Cardiac muscle cell (in vitro differentiated cells and primary cell): ENCODE measurements at regions not wholly inside any gene's neighbourhood (a gene's known extent, or its start where the extent isn't known, plus 50 kb on each side); places are given as distances from the start of the nearest gene placed in this dataset.

Source experiments
- DNase-seq, 2 donors: peaks; one replicate each; pipeline versions ENCODE4 v3.0.0 to v3.0.0-alpha.2; 2010 to 2017; ENCODE audit warnings: low read depth in 1 of 2, low spot score in 1 of 2
- H3K27ac ChIP-seq: fragments of 200-600 bp; sonication (generic); 2 replicates; pipeline ENCODE4 v1.5.1; 2016
- H3K27me3 ChIP-seq: fragments of 200-600 bp; sonication (generic); 2 replicates; pipeline ENCODE4 v1.6.0; 2016; ENCODE audit warnings: control low read depth
- H3K36me3 ChIP-seq: fragments of 200-600 bp; sonication (generic); 2 replicates; pipeline ENCODE4 v1.5.1; 2016; ENCODE audit warnings: control low read depth
- H3K4me1 ChIP-seq: fragments of 200-600 bp; sonication (generic); 2 replicates; pipeline ENCODE4 v1.8.1; 2017; ENCODE audit warnings: low read depth, mild to moderate bottlenecking, mixed run types
- H3K4me3 ChIP-seq: fragments of 200-600 bp; sonication (generic); 2 replicates; pipeline ENCODE4 v1.5.1; 2016; ENCODE audit warnings: mild to moderate bottlenecking
- H3K9me3 ChIP-seq: fragments of 200-600 bp; sonication (generic); 2 replicates; pipeline ENCODE4 v1.5.1; 2017; ENCODE audit warnings: low read depth, mild to moderate bottlenecking, control low read depth
- TF ChIP-seq, protein P1 (sequence below): IDR thresholded peaks from 2 replicates; pipeline ENCODE4 v1.5.1; 2012; ENCODE audit warnings: low read depth, mild to moderate bottlenecking, low read length

DNA sequence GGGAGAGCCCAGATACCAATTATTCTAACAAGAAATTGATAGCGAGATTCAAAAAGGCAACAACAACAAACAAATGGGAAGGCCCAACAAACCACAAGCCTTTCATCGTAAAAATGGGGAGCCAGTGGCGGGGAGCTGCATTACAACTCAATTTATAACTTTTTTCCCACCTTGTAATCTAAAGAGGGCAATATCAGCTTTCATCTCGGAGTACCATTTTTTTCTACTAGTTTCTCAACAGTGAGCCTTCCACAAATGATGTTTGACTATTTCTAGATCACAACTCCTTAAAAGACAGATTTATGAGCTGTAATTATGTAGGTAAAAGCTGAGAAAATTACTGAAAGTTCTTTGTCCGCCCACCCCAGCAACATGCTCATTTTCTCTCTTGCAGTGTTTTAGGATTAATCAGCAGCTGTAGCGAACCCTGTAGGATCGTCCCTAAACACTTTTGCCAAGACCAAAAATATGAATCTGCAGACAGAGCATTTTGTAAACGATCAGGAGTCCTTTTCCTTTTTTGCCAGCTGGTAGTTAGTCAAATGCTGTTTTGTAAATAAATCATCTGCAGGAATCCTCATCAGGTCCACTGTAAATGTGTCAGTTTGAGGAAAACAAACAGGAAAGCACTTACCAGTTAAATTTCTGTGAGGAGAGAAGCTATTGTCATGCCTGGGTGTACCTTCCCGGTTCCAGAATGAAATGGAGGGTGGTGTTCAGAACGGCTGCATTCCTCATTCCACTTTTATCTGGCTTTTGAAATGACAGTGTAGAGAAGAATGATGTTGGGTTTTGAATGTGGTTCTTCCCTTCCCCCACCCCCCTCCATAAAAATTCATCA lies 53.2 kb downstream of the EEF1B2 start:
- H3K27ac ChIP-seq = peak overlapping the region; percentile 67
- TF ChIP-seq, protein P1, sequence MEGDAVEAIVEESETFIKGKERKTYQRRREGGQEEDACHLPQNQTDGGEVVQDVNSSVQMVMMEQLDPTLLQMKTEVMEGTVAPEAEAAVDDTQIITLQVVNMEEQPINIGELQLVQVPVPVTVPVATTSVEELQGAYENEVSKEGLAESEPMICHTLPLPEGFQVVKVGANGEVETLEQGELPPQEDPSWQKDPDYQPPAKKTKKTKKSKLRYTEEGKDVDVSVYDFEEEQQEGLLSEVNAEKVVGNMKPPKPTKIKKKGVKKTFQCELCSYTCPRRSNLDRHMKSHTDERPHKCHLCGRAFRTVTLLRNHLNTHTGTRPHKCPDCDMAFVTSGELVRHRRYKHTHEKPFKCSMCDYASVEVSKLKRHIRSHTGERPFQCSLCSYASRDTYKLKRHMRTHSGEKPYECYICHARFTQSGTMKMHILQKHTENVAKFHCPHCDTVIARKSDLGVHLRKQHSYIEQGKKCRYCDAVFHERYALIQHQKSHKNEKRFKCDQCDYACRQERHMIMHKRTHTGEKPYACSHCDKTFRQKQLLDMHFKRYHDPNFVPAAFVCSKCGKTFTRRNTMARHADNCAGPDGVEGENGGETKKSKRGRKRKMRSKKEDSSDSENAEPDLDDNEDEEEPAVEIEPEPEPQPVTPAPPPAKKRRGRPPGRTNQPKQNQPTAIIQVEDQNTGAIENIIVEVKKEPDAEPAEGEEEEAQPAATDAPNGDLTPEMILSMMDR = no peak
- no peaks in the 10 kb centered on the region for H3K27me3 ChIP-seq
- H3K36me3 ChIP-seq = no peaks in the 10 kb centered on the region
- H3K4me3 ChIP-seq = no peak overlapping the region
- H3K9me3 ChIP-seq = no peaks in the 10 kb centered on the region
- DNase-seq = peak; percentile 15 to 80
- H3K4me1 ChIP-seq = peaks cover 23% of the 10 kb centered on the region

DNA sequence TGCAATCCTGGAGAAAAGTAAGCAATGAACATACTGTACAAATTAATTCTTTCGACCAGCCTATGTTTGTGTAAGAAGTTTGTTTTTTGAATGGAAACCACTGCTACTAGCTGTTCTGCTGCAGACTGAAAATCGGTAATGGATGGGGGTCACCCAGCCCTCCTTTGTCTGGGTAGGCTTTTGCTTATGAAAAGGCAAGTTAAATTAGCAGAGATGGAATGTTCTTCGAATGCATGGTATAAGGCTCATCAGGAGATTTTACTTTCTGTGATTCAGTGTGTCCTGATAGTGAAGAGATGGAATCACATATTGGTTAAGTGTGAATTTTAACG lies 53.8 kb downstream of the EEF1B2 start:
- Histone ChIP-seq H3K4me1 (peaks cover 23% of the 10 kb centered on the region), H3K36me3 (no peaks in the 10 kb centered on the region), H3K27me3 (no peaks in the 10 kb centered on the region), H3K9me3 (no peaks in the 10 kb centered on the region), H3K4me3 (no peak overlapping the region), H3K27ac (peak overlapping the region; percentile 67)
- no peak for DNase-seq
- TF ChIP-seq, protein P1 = no peak

DNA sequence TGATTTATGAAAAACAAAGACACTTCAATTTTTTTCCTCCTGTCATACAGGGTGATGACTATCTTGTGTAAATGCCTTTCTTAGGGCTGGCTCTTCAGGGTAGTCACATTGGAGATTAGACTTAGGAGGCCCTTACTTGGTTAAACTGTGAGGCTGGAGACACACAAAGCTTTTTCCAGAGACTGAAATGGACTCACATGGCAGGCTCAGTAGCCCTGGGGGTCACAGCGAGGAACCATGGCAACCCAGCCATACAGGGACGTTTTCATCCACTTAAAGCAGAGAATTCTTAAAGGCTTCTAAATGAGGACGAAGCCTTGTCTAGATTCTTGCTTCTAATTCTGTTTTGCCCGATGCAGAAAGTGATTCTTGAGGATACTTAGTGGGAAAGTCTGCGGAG lies 57.3 kb upstream of the ZDBF2 start:
- no peaks in the 10 kb centered on the region for H3K9me3 ChIP-seq
- H3K4me1 ChIP-seq = peaks cover 19% of the 10 kb centered on the region
- no peak overlapping the region for H3K27ac ChIP-seq
- DNase-seq = peak in 1 of 2 donors; percentile 21
- H3K4me3 ChIP-seq = no peak overlapping the region
- H3K27me3 ChIP-seq = no peaks in the 10 kb centered on the region
- TF ChIP-seq, protein P1 = no peak
- no peaks in the 10 kb centered on the region for H3K36me3 ChIP-seq

DNA sequence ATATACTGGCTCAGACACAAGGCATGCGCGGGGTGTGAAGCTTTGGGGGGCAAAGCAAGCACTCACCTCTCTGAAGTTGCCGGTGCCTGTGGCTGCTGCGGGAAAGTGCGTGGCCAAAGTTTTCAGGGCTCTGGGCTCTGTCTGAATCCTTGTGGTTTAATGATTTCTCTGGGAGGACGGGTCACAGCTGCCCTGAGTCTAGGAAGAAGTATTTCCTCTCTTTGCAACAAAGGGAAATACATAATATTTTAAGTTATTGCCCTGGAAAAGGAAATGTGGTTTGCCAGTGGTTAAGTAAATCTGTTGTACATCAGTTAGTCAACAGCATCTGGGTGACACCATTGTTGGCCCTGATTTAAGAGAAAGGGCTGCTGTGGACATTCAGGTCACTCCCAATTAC lies 56.7 kb upstream of the ZDBF2 start:
- H3K4me3 ChIP-seq = no peak overlapping the region
- no peak overlapping the region for H3K27ac ChIP-seq
- H3K9me3 ChIP-seq = no peaks in the 10 kb centered on the region
- TF ChIP-seq, protein P1 = no peak
- DNase-seq = peak in 1 of 2 donors; percentile 67
- H3K36me3 ChIP-seq = no peaks in the 10 kb centered on the region
- peaks cover 14% of the 10 kb centered on the region for H3K4me1 ChIP-seq
- no peaks in the 10 kb centered on the region for H3K27me3 ChIP-seq

DNA sequence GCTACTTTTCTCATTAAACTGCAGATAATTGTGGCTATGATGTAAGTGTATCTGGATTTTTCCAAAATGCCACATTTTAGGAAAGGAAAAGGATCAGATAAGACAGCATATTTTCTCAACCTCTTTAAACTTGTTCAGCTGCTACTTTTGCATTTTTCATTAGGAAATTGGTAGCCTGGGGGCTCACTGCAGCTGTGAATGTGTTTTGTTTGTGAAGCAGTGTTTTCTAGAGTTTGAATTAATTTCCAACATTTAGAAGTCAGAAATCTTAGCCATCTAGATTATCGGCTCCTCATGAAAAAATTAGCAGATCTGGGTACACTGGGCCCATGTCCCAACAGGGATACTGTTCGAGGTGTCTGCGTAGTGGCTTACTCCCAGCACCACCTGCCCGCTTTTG lies 56.3 kb upstream of the ZDBF2 start:
- no peak overlapping the region for H3K27ac ChIP-seq
- no peak for DNase-seq
- H3K36me3 ChIP-seq = no peaks in the 10 kb centered on the region
- H3K4me1 ChIP-seq = peaks cover 10% of the 10 kb centered on the region
- H3K9me3 ChIP-seq = no peaks in the 10 kb centered on the region
- TF ChIP-seq, protein P1 = no peak
- H3K27me3 ChIP-seq = no peaks in the 10 kb centered on the region
- H3K4me3 ChIP-seq = no peak overlapping the region
